OCI-LY3 (cell line): ENCODE measurements at regions not wholly inside any gene's neighbourhood (a gene's known extent, or its start where the extent isn't known, plus 50 kb on each side); places are given as distances from the start of the nearest gene placed in this dataset.

Source experiments
- EZH2phosphoT487 ChIP-seq: fragments of 200-600 bp; shearing (Covaris generic); IDR thresholded peaks from 2 replicates; pipeline ENCODE4 v1.6.1; 2018; ENCODE audit warnings: antibody characterized with exemption, mixed run types, low read depth
- TF ChIP-seq, protein P1 (sequence below): fragments of 200-600, 300-600 bp; sonication (generic); IDR thresholded peaks from 2 replicates; pipeline ENCODE4 v1.5.1; 2014; ENCODE audit warnings: antibody characterized with exemption, low read length, low read depth

DNA sequence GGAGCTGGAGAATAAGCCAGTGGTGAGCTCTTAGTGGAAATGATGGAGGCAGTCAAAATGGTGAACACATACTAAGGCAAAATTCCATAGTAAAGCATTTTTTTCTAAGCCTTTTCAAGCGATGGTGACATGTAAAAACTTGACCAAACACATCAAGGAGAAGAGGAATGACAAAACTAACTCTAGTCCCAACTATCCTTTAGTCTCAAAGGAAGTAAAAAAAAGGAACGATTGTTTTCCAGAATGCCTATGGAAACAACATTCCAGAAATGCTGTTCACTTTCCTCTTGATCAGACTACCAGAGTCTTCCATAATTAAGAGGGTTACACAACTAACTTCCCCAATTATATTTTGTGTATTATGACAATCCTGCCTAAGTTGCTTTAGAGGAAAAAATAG lies 715.6 kb downstream of the EPHA4 start:
- TF ChIP-seq, protein P1, sequence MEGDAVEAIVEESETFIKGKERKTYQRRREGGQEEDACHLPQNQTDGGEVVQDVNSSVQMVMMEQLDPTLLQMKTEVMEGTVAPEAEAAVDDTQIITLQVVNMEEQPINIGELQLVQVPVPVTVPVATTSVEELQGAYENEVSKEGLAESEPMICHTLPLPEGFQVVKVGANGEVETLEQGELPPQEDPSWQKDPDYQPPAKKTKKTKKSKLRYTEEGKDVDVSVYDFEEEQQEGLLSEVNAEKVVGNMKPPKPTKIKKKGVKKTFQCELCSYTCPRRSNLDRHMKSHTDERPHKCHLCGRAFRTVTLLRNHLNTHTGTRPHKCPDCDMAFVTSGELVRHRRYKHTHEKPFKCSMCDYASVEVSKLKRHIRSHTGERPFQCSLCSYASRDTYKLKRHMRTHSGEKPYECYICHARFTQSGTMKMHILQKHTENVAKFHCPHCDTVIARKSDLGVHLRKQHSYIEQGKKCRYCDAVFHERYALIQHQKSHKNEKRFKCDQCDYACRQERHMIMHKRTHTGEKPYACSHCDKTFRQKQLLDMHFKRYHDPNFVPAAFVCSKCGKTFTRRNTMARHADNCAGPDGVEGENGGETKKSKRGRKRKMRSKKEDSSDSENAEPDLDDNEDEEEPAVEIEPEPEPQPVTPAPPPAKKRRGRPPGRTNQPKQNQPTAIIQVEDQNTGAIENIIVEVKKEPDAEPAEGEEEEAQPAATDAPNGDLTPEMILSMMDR: no peak
- TF ChIP-seq EZH2phosphoT487: no peak
